Esophagus (tissue), 2 donors: ENCODE measurements at regions not wholly inside any gene's neighbourhood (a gene's known extent, or its start where the extent isn't known, plus 50 kb on each side); places are given as distances from the start of the nearest gene placed in this dataset.

Experiments
- H3K27ac ChIP-seq, 2 donors: one replicate each; pipeline ENCODE4 v1.5.1; 2013; ENCODE audit warnings: low read depth in 2 of 2, mild to moderate bottlenecking in 2 of 2, inconsistent platforms in 1 of 2, low read length in 1 of 2, moderate library complexity in 1 of 2
- H3K27me3 ChIP-seq, 2 donors: one replicate each; pipeline ENCODE4 v1.6.1; 2013; ENCODE audit warnings: low read length in 2 of 2, control low read depth in 1 of 2, mild to moderate bottlenecking in 1 of 2; ENCODE audit not compliant: insufficient read depth in 2 of 2, control insufficient read depth in 1 of 2
- H3K36me3 ChIP-seq, 2 donors: one replicate each; pipeline ENCODE4 v1.6.1; 2013; ENCODE audit warnings: low read length in 1 of 2; ENCODE audit not compliant: control insufficient read depth in 2 of 2, insufficient read depth in 2 of 2
- H3K4me1 ChIP-seq, 2 donors: one replicate each; pipeline ENCODE4 v1.6.1; 2013; ENCODE audit warnings: low read length in 1 of 2; ENCODE audit not compliant: control insufficient read depth in 2 of 2, insufficient read depth in 2 of 2
- H3K4me3 ChIP-seq, 2 donors: one replicate each; pipeline ENCODE4 v1.5.1; 2013; ENCODE audit warnings: low read length in 2 of 2, mild to moderate bottlenecking in 2 of 2, low read depth in 1 of 2, moderate library complexity in 1 of 2
- H3K9me3 ChIP-seq, 2 donors: one replicate each; pipeline ENCODE4 v1.6.1; 2013; ENCODE audit warnings: mild to moderate bottlenecking in 2 of 2, low read depth in 1 of 2, low read length in 1 of 2, moderate library complexity in 1 of 2; ENCODE audit not compliant: control insufficient read depth in 2 of 2, insufficient read depth in 1 of 2
- WGBS, 2 donors: extraction: QIAGEN DNeasy Blood & Tissue Kit; methylation state at CpG; one replicate each; pipeline ENCODE4 v1.1.7; 2013; 5-methylcytosine and 5-hydroxymethylcytosine counted together
- donor health status: healthy with polysubstance abuse.
- donor health status: Bipolar disorder and iron deficiency.

DNA sequence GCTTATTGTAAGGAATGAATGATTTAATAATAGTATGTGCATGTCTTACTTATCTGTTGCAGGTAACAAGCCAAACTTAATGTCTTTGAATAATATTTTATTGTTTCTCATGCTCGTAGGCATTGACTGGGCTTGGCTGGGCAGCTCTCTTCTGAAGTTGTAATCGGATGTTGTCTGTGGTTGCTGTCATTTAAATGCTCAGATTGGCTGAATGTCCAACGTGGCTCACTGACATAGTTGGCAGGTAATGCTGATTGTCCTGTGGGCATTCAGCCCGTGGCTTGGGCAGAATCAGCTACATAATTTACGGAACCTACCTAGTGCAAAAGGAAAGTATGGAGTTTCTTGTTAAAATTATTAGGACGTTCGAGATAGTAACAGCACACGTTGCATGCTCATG, 297.4 kb upstream of the GBE1 start:
- Histone ChIP-seq H3K9me3 (no peaks in the 10 kb centered on the region), H3K27ac (no peak overlapping the region), H3K4me3 (no peak overlapping the region), H3K4me1 (no peaks in the 10 kb centered on the region), H3K36me3 (no peaks in the 10 kb centered on the region), H3K27me3 (no peaks in the 10 kb centered on the region)
- WGBS, 2 donors: 76 to 81% methylated on average over 8 of the region's 8 CpGs

- H3K27ac ChIP-seq: no peak overlapping the region
- no peaks in the 10 kb centered on the region for H3K27me3 ChIP-seq
- no peaks in the 10 kb centered on the region for H3K9me3 ChIP-seq
- no peaks in the 10 kb centered on the region for H3K36me3 ChIP-seq
- H3K4me1 ChIP-seq: no peaks in the 10 kb centered on the region
- H3K4me3 ChIP-seq: no peak overlapping the region
- WGBS, 2 donors: 43 to 51% methylated on average over 3 of the region's 3 CpGs
Measured at GRCh38 chr3:82055792-82056191, 294.3 kb upstream of the GBE1 start.

- H3K4me3 ChIP-seq: no peak overlapping the region
- no peaks in the 10 kb centered on the region for H3K4me1 ChIP-seq
- H3K27ac ChIP-seq: no peak overlapping the region
- WGBS, 2 donors: 83 to 91% methylated on average over 1 of the region's 1 CpG
- H3K36me3 ChIP-seq: no peaks in the 10 kb centered on the region
- H3K27me3 ChIP-seq: no peaks in the 10 kb centered on the region
- H3K9me3 ChIP-seq: no peaks in the 10 kb centered on the region
Measured at GRCh38 chr3:82054849-82055248, 293.4 kb upstream of the GBE1 start.

- WGBS, 2 donors: 86 to 90% methylated on average over 1 of the region's 1 CpG
- H3K4me1 ChIP-seq: no peaks in the 10 kb centered on the region
- H3K27ac ChIP-seq: no peak overlapping the region
- no peak overlapping the region for H3K4me3 ChIP-seq
- H3K27me3 ChIP-seq: no peaks in the 10 kb centered on the region
- no peaks in the 10 kb centered on the region for H3K9me3 ChIP-seq
- H3K36me3 ChIP-seq: no peaks in the 10 kb centered on the region
Measured at GRCh38 chr3:82053236-82053635, 291.8 kb upstream of the GBE1 start.

GRCh38 chr3:82050382-82050781, 288.9 kb upstream of the GBE1 start:
- H3K4me1 ChIP-seq: no peaks in the 10 kb centered on the region
- H3K9me3 ChIP-seq: no peaks in the 10 kb centered on the region
- no peaks in the 10 kb centered on the region for H3K36me3 ChIP-seq
- H3K4me3 ChIP-seq: no peak overlapping the region
- H3K27me3 ChIP-seq: no peaks in the 10 kb centered on the region
- 67 to 81% methylated on average over 1 of the region's 1 CpG for WGBS, 2 donors
- no peak overlapping the region for H3K27ac ChIP-seq

GRCh38 chr3:82048711-82049110, 287.3 kb upstream of the GBE1 start:
- no peaks in the 10 kb centered on the region for H3K9me3 ChIP-seq
- no peak overlapping the region for H3K4me3 ChIP-seq
- no peaks in the 10 kb centered on the region for H3K36me3 ChIP-seq
- no peaks in the 10 kb centered on the region for H3K27me3 ChIP-seq
- H3K4me1 ChIP-seq: no peaks in the 10 kb centered on the region
- WGBS, 2 donors: 46 to 50% methylated on average over 3 of the region's 3 CpGs
- H3K27ac ChIP-seq: no peak overlapping the region

DNA sequence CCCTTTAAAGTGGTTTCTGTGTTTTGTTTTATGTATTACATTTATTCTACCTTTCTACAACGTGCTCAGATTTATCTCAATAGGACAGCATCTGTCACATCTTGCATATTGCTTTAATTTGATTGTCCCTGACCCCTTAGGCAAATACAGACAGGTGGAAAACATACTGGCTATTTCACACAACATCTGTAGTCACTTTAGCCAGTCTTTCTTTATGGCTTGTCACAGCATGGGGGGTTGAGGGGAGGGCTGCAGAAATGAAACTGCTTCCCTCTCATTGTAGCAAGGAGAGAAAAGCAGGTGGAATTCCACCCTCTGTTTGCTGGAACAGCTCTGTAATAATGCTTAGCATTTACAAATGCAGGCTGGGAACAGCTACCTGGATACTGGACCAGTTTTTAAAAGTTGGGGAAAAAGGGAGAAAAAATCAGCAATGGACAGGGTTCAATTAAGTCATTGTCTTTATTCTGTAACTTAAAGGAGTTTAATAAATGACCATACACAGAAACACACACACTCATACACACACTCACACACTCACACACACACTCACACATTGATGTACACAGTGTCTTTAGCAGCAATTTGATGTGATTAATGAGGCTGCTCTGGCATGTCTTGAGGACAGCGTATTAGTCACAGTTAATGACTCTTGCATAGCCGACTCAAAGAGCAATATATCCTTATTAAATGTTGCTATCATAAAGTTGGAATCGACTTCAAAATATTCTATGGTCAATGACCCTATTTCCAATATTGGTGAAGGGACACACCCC, 283.7 kb upstream of the GBE1 start:
- no peaks in the 10 kb centered on the region for H3K4me1 ChIP-seq
- H3K27ac ChIP-seq: no peak overlapping the region
- H3K9me3 ChIP-seq: no peaks in the 10 kb centered on the region
- H3K4me3 ChIP-seq: no peak overlapping the region
- no peaks in the 10 kb centered on the region for H3K36me3 ChIP-seq
- H3K27me3 ChIP-seq: no peaks in the 10 kb centered on the region
- WGBS, 2 donors: 33 to 40% methylated on average over 4 of the region's 4 CpGs

GRCh38 chr3:82038556-82038955, 277.1 kb upstream of the GBE1 start:
- Histone ChIP-seq H3K9me3 (no peaks in the 10 kb centered on the region), H3K36me3 (no peaks in the 10 kb centered on the region), H3K4me3 (no peak overlapping the region), H3K27me3 (no peaks in the 10 kb centered on the region), H3K4me1 (no peaks in the 10 kb centered on the region), H3K27ac (no peak overlapping the region)
- 43 to 48% methylated on average over 1 of the region's 1 CpG for WGBS, 2 donors

DNA sequence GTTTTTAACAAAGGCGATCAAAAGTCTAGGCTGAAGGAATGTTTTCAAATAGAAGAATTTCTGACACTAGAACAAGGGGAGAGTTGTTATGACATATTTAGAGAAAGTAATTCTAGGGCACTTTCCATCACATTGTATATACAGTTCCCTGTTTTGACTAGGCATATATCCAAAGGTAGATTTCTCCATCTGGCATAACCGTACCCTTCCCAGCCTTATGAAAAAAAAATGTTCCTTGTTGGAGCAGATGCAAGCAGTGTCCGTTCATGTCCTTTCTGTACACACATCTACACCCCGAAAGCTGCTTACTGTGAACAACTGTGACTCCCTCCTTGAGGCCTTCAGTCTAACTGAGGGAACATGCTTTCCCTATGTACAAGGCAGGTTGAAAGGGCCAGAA, 271.7 kb upstream of the GBE1 start:
- Histone ChIP-seq H3K27me3 (no peaks in the 10 kb centered on the region), H3K9me3 (no peaks in the 10 kb centered on the region), H3K36me3 (no peaks in the 10 kb centered on the region), H3K4me1 (no peaks in the 10 kb centered on the region), H3K27ac (no peak overlapping the region), H3K4me3 (no peak overlapping the region)
- WGBS, 2 donors: 43 to 62% methylated on average over 4 of the region's 4 CpGs

- Histone ChIP-seq H3K4me1 (no peaks in the 10 kb centered on the region), H3K4me3 (no peak overlapping the region), H3K27me3 (no peaks in the 10 kb centered on the region), H3K9me3 (no peaks in the 10 kb centered on the region), H3K36me3 (no peaks in the 10 kb centered on the region), H3K27ac (no peak overlapping the region)
Measured at GRCh38 chr3:82031596-82031995, 270.2 kb upstream of the GBE1 start.
